Left cardiac atrium (tissue), 4 donors: ENCODE measurements at regions not wholly inside any gene's neighbourhood (a gene's known extent, or its start where the extent isn't known, plus 50 kb on each side); places are given as distances from the start of the nearest gene placed in this dataset.

ENCODE experiments used
- ATAC-seq, 2 donors: fragments of 200-7000 bp; cut with Tn5 transposase; one replicate each; pipeline ENCODE4 v1.9.1; 2020; ENCODE audit warnings: mild to moderate bottlenecking in 2 of 2, moderate library complexity in 2 of 2
- DNase-seq: peaks from one replicate; pipeline ENCODE4 v3.0.0-alpha.2; 2020
- intact Hi-C, 2 donors: fragments of 100-400 bp; cut with DNase I; formaldehyde crosslinking; loops; one replicate each; pipeline versions ENCODE4 v1.14.1 to v1.15.1; 2022 to 2023
- donor health status: DM: no; HTN: yes; CAD: no.
- donor health status: DM: no; HTN: yes; CAD: no; lungs with severe emphysema.
- donor health status: DM: yes; HTN: yes; CAD: no.
- donor health status: Dilated cardiomyopathy.

- intact Hi-C loops: no loop called here
- DNase-seq (no peak), ATAC-seq (no peak)
Measured at GRCh38 chr2:161100211-161100895, 59.9 kb upstream of the TANK start.

- DNase-seq (no peak), ATAC-seq (no peak)
- intact Hi-C loops: no loop called here
Measured at GRCh38 chr2:161101406-161101805, 58.8 kb upstream of the TANK start.

GRCh38 chr2:161102770-161103450 is 57.3 kb upstream of the TANK start:
- intact Hi-C loops: no loop called here
- peak in 1 of 2 donors; percentile 29 for ATAC-seq
- no peak for DNase-seq

- ATAC-seq: no peak
- intact Hi-C loops: no loop called here
- DNase-seq: no peak
Measured at GRCh38 chr2:161103451-161103831, 56.8 kb upstream of the TANK start.

- intact Hi-C loops: no loop called here
- DNase-seq (no peak), ATAC-seq (no peak)
Measured at GRCh38 chr2:161104054-161104553, 56.1 kb upstream of the TANK start.

- ATAC-seq: no peak
- no peak for DNase-seq
- intact Hi-C loops: no loop called here
Measured at GRCh38 chr2:161107265-161107664, 53.0 kb upstream of the TANK start.
